Stimulated activated CD4-positive, alpha-beta T cell treated with anti-CD3 and anti-CD28 coated beads, Interleukin-15, amount 100 ng/mL, for 24 hours (primary cell): ENCODE measurements at regions not wholly inside any gene's neighbourhood (a gene's known extent, or its start where the extent isn't known, plus 50 kb on each side); places are given as distances from the start of the nearest gene placed in this dataset.

Experiments
- DNase-seq: peaks from one replicate; pipeline ENCODE4 v3.0.0-alpha.2; 2020

GRCh38 chr14:32027255-32027939 lies 49.7 kb upstream of the ARHGAP5 start:
- no peak for DNase-seq
